SK-MEL-5 (cell line): ENCODE measurements at regions not wholly inside any gene's neighbourhood (a gene's known extent, or its start where the extent isn't known, plus 50 kb on each side); places are given as distances from the start of the nearest gene placed in this dataset.

Experiments used
- DNase-seq: peaks from one replicate; pipeline ENCODE4 v3.0.0-alpha.2; 2016; ENCODE audit warnings: low read depth, low spot score
- in situ Hi-C: cut with HindIII; loops from 2 replicates; pipeline ENCODE4 v1.10.0; 2016; ENCODE audit warnings: low sequenced_read_pairs, high pct_unique_total_duplicates, low pct_unique_long_range_greater_than_20kb

DNA sequence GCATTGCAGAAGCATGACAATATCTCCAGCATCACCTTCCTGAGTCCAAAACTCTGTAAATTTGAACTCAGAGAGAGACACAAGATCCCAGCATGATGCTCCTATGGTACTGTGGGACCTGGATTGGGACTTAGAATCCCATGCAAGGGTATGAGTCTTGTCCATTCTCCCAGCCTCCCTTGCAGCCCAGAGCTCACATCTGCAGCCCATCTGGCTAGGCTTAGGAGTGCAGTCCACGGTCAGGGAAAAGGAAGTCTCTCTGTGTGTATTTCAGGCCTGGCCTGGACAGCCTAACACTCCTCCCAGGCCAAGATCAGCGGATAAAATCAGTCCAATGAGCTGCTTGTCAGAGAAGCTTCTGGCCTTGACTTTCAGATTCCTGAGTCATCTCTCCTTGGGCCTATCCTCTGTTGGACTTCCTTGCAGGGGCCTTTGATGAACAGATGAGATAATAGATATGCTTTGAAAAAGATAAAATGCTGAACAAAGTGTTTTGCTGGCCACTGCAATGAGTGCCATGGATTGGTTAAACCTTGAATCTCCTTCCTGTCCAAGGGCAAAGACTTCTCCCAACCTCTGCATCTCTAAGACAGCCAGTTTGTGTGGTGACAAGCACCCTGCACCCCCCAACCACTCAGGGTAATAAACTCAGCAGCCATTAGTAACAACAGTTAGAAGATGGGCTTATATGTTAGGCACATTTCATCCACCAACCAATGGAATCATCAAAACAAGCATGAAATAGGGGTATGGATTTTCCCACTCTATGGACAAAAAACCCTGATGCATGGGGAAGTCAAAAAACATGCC lies 412.8 kb upstream of the TBX3 start:
- in situ Hi-C loops: no loop called here
- no peak for DNase-seq

DNA sequence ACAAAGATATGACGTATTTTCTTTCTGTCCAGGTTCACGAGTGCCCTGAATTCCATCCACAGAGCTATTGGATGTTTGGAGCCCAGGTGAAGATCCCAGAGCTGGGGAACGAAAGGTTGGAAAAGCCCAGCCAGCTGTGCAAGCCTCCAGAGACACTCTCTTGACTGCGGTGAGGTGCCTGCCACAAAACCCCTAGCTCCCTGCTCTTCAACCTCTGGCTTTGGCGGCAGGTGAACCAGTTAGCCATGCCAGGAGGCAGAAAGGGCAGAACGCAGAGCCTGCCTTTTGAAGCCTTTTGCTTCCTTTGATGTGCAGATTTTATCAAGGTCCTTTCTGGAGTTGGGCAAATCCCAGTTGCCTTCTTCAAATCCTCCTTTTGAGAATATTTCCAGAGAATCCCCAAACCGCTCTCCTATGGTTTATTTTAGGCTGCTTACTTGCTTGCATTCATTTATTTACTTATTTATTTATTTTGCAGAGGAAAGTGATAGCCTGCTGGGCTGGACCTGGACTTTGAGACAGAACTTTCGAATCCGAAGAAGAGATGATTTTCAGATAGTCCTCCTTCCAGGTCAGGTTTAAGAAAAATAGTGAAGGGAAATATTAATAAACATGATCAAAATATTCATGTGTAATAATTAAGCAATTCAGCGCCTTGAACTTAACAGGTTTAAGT lies 411.2 kb upstream of the TBX3 start:
- in situ Hi-C loops: no loop called here
- DNase-seq: no peak

DNA sequence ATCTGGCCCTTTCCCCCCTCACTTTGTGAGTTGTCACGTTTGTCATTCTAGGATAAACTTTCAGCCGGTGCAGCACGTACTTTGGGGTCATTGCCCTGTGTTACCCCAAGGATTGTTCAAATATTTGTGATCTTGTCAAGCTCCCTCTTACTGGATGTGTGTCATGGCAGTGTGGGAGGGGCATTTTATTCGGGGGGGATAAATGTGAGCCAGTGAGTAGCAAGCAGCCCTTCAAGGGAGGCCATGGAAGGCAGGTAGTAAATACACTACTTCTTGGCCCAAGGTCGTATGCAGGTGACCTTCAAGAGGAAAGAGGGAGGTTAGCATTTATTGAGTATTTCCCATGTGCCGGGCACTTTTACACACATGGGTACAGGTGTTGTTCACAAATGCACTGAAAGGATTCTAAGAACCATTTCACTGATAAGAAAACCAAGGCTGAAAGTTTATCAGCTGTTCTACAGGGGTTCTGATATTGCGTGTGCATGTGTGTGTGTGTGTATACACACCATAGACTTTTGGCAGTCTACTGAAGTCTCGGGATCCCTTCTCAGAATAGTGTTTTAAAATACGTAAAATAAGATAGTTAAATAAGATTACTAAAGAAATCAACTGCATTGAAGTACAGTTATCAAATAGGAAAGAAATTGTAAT lies 410.3 kb upstream of the TBX3 start:
- no peak for DNase-seq
- in situ Hi-C loops: no loop called here

DNA sequence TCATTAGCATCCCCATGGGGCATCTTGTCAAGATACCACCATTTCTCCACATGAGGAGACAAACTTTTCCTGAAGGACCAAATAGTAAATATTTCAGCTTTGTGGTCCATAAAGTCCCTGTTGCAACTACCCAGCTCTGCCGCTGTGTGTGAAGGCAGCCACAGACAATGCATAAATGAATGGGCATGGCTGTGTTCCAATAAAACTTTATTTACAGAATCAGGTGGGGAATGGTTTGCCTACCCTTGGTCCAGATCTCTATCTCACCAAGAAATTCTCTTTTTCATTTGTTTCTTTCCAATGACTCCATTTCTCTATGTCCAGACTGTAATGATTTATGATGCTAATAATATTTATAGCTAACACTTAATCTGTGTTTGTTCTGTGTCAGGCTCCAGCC lies 409.3 kb upstream of the TBX3 start:
- in situ Hi-C loops: no loop called here
- no peak for DNase-seq

DNA sequence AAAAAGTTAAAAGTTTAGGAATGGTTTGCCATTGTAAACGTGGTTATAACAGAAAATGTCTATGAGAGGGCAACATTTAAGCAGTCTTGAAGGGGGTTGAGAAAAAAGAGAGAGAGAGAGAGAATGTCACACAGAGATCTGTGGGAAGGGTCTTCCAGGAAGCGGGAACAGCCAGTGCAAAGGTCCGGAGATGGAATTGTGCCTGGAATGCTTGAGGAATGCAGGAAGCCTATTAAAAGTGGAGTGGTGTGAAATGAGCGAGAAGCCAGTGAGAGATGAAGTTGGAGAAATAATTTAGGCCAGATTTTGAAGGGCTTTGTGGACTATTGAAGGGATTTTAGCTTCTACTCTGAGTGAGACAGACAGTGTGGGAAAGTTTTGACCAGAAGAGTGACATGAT lies 406.8 kb upstream of the TBX3 start:
- in situ Hi-C loops: no loop called here
- DNase-seq: no peak

DNA sequence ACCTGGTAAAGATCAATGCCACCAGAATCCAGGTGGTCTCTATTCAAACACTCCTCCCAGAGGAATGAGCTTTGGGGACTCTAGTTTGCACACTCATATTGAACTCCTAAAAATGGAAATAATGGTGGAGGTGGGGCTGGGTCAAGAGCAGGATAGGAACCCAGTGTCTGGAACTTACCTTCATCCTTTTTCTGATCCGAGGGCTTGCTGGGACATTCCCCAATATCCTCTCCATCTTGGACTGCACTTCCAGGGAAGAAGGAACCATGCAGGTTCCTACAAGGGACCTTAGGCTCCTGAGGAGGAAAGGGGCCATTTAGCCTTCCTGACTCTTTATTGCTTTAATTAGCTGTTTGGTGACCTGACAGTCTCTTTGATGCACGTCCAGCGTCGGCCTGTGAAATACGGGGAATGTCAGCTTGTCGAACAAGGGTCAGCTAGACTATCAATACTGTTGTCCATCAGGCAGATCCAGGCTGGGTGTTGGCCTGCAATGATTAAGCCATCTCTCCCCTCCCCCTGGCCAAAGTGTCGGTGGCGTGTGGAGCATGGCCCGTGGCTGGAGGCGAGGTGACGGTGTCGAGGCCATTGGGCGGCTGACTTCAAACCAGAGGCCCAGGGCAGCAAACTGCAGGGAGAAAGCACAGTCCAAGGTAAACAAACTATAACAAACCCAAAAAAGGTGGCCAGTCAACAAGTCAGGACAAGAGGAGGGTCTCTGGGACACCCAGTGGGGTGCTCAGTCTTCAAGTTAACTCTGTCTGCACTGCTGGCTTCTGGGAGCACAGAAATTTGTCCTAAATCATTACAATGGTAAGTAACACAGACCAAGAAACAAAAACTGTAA lies 405.2 kb upstream of the TBX3 start:
- no peak for DNase-seq
- in situ Hi-C loops: no loop called here

DNA sequence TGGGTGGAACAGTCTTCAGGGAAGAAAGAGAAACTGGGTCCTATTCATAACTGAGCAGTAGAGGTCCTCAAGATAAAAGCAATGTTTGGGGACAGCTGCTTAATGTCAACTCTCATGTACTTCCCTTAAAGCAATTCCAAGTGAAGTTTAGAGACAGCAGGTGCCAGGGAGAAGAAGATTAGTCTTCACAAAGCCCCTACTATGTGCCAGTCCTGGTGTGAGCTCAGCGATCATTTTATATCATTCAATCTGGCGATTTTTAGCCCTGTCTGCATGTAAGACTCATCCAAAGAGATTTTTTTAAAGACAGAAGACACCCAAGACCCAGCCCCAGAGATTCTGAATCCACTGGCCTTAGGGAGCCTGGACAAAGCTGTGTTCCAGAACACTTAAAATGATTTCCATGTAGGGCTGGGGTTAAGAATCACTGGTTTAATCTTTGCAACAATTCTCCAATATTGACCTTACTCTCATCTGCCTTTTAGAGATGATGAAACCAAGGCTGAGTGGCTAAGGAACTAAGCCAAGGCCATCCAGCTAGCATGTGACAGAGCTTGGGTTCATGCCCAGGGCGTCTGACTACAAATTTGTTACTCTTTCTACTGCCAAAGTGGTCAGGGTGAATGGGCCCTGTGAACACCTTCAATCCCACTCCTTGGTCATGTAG lies 404.5 kb upstream of the TBX3 start:
- no peak for DNase-seq
- in situ Hi-C loops: no loop called here

DNA sequence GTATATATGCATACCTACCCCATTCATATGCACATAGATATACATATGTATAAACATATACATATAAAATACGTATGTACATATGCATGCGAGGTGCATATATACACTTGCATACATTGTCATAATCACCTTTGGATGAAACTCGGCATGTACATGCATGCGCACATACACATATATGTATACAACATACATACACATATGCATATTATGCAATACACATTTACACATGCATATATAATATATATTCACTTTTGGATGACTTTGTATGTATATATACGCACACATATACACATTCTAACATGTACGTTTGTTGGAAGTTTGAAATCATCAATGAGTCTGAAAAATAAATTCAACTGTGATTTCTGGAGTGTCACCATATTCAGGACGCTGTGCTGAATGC lies 401.6 kb upstream of the TBX3 start:
- DNase-seq: no peak
- in situ Hi-C loops: no loop called here

DNA sequence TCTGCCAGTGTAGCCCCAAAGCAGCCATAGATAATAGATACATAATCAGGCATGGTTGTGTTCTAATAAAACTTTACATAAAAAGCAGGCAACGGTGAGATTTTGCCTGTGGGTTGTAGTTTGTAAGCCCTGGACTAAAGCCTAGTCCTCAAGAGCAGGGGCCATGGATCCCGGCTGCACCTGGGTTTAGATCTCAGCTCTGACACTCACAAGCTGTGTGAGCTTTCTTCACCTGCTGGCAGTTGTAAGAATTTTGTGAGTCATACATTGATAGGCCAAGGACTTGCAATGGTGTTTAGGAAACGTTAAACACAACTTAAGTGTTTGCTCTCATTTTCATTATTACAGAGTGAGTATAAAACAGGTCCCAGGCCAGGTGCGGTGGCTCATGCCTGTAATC lies 395.8 kb upstream of the TBX3 start:
- in situ Hi-C loops: no loop called here
- no peak for DNase-seq

DNA sequence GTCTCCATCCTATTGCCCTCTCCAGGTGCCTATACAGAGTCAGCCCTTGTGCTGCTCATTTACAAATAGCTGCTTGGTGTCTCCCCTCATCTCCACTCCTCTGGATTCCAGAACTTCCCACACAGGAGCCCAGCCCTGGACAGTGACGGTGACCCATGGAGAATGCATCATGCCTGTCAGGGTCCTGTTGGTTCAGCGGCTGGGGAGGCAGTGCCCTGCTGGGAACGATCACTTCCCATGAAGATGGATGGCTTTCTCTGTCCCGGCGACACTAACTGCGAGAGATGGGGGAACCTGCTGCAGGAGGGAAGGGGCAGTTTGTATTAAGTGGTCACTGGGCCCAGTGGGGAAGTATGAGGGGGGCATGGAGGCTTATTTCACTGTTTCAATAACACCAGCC lies 395.0 kb upstream of the TBX3 start:
- DNase-seq: no peak
- in situ Hi-C loops: no loop called here

DNA sequence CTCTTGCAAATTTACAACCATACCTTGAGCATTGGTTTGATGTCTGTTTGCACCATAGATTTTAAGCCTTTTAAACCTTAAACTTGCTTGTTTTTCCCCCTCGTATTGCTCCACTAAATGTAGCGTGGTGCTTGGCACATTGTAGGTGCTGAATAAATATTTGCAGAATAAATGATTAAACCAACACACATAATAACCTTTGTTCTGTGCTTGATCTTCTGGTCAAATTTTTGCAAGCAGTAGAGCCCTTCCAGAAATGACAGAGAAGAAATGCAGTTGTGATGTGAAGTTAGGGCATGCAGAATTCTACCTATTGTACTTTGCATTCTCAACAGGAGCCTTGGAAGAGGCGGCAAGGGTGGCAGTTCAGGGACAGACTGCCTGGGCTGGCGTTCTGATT lies 394.4 kb upstream of the TBX3 start:
- in situ Hi-C loops: no loop called here
- no peak for DNase-seq

DNA sequence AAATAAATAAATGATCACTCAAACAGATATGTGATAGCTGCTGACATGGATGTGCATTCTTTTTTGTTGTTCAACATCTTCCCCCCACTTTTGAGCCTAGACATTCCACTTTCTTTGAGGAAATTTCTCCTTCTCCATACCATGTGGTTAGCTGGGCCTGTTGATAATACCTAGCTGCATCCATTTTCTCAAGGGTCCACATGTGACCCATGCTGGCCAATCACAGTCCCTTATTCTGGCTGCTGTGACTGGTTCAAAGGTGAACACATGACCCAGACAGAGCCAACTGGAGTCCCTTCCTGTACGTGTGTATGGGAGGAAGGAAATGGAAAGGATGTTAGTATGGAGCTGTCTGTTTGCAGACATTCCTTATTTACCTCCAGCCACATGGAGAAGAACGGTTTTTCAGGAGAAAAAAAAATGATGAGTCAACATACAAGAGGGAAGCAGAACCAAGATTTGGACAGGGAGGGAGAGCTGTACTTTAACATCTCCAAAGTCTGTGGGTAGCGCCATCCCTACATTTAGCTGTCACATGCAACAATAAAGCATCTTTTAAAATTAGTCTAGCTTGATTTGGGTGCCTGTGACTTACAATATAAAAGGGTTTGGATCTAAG lies 391.7 kb upstream of the TBX3 start:
- peak; percentile 14 for DNase-seq
- in situ Hi-C loops: no loop called here

DNA sequence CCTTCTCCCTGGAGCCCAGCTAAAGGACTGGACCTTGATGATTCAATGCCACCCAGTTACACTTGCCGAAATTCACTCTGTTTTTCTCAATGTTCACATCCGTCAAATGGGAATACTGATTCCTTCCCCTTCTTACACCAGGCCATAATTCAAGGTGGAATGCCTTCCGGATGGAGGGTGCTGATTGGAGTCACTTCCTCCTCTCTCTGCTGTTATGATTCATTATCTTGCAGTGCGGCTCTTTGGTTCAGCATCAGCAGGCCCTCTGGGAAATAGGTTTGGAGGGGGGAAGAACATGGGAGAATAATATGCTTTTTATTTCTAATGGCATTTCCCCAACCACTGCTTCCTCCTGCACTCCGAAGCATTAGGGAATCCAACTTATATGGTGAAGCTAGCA lies 390.6 kb upstream of the TBX3 start:
- in situ Hi-C loops: no loop called here
- DNase-seq: no peak

DNA sequence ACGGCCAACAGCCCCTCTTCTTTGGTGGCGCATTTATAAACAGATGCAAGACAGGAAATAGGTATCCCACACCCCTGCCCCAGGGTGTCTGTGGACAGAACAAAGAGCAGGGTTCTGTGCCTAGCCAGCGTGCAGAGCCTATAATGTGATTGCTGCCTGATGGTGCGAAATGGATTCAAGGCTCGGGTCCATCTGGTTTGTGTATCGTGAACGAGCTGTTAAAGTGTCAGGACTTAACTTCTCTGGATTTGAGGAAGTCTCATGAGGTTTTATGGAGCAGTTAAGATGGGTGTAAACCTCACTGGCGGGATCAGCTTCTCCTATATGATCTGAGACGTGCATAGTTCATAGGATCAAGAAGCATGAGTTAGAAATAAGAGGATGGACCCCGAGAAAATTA lies 388.7 kb upstream of the TBX3 start:
- no peak for DNase-seq
- in situ Hi-C loops: no loop called here

DNA sequence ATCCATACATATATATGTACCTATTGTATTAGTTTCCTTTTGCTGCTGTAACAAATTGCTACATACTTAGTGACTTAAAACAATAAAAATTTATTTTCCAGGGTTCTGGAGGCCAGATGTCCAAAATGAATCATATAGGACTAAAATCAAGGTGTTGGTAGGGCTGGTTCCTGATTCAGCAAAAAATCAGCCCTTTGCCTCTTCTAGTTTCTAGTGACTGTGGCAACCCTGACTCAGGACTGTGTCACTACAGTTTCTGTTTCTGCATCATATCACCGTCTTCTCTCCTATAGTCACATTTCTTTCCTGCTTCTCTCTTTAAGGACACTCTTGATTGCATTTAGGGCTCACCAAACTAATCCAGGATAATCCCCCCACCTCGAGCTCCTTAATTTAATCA lies 386.3 kb upstream of the TBX3 start:
- DNase-seq: no peak
- in situ Hi-C loops: no loop called here

DNA sequence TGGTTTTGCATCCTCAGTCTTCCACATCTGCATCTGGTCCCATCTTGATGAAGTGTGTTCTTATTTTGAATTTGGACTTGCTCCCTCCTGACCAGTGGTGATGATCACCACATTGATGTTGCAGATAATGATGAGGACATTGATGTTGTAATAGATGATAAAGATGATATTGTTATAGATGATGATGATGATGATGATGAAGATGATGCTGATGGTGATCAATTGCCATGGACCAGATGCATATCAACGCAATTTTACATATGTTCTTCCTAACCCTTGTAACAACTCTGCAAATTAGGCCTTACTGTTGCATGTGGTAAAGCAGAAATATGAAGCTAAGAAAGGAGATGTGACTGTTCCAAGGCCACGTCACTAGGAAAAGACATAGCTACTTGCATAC lies 380.3 kb upstream of the TBX3 start:
- in situ Hi-C loops: no loop called here
- no peak for DNase-seq

DNA sequence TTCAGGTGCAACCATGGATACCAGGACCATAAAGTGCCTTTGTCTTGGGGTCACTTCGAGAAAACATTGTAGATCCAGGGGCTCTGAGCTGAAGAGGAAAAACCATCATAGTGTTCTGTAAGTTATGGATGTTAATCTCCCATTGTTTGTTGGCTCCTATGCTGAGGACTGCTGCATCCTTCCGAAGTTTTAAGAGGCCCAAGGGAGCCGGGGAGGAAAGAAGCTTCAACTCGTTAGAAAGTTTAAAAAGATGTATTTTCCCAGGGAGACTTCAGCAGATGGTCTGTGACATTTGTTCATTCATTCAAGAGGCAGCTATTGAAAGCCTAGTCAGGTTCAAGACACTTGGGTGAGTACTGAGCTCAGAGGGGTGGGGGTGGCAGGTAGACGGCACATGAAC lies 378.8 kb upstream of the TBX3 start:
- DNase-seq: no peak
- in situ Hi-C loops: no loop called here
